GM19397 (cell line): ENCODE measurements at regions not wholly inside any gene's neighbourhood (a gene's known extent, or its start where the extent isn't known, plus 50 kb on each side); places are given as distances from the start of the nearest gene placed in this dataset.

Source experiments
- ATAC-seq: cut with Tn5 transposase; IDR thresholded peaks from one replicate; pipeline ENCODE4 v1.9.1; 2021; ENCODE audit warnings: mild to moderate bottlenecking, moderate library complexity; ENCODE audit not compliant: unreplicated experiment

DNA sequence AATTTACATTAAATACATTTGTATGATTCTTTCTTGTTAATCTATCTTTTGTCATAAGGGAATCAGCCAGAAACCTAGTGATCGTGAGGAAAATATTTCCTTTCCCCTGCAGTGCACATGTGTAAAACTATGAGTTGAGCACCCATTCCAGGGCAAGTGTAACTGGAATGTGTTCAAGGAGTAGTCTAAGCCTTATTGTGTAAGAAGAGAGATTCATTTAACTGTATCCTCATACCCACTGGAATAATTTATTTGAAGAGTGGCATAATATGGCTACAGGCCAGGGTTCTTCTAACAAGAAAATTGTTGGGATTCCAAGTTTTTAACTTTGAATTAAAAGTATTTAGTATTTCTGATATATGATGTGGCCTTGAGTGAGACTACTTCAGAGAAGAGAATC is 1692.7 kb downstream of the EFNA5 start:
- ATAC-seq, result no peak

DNA sequence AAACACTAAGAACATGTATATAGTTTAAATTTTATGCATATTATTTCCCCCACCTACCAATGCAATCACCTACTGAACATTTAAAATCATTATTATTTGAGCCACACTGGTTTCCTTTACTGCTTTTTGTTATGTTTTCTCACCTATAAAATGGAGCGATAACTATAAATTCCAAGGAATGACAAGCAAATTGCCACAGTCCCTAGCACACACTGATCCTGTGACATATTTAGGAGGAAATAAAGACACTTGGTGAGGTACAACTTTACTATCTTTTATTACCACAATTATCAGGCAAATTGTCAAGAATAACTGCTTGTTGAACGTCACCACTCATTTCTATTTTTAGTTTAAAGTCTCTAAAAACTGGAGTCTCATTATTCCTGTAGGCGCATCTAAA is 1693.6 kb downstream of the EFNA5 start:
- ATAC-seq, result no peak

GRCh38 chr5:105970919-105971318 is 1699.8 kb downstream of the EFNA5 start:
- ATAC-seq, result no peak

GRCh38 chr5:105968981-105969380 is 1701.8 kb downstream of the EFNA5 start:
- ATAC-seq, result no peak

DNA sequence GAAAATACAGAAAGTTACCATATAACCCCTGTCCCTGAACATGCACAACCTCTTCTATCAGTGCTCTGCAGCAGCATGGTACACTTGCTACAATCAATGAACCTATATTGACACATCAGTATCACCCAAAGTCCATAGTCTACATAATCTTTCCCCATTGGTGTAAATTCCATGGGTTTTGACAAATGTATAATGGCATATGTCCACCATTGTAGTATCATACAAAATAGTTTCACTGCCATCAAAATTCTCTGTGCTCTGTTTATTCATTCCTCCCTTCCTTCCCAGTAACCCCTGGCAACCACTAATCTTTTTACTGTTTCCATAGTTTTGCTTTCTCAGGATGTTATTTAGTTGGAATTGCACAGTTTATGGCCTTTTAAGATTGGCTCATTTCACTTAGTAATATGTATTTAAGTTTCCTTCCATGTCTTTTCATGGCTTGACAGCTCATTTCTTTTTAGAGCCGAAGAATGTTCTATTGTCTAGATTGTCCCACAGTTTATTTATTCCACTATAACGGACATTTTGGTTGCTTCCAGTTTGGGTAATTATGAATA is 1707.0 kb downstream of the EFNA5 start:
- no peak for ATAC-seq

DNA sequence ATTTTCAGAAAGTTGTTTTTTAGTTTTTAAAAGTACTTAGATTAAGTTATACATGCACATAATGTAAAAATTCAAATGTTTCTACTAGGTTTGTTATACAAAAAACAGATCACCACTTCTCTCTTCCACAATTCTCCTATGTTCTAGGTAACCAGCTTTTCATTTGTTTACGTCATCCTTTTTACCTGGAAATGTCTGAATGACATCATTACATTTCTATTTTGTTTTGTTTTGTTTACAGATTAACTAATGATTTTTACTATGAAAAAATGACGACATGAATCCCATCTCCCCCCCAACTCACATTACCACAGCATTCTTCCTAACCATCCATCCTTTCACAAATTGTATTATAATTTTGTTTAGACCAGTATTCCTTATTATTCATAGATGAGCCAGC is 1709.2 kb downstream of the EFNA5 start:
- ATAC-seq, result no peak

DNA sequence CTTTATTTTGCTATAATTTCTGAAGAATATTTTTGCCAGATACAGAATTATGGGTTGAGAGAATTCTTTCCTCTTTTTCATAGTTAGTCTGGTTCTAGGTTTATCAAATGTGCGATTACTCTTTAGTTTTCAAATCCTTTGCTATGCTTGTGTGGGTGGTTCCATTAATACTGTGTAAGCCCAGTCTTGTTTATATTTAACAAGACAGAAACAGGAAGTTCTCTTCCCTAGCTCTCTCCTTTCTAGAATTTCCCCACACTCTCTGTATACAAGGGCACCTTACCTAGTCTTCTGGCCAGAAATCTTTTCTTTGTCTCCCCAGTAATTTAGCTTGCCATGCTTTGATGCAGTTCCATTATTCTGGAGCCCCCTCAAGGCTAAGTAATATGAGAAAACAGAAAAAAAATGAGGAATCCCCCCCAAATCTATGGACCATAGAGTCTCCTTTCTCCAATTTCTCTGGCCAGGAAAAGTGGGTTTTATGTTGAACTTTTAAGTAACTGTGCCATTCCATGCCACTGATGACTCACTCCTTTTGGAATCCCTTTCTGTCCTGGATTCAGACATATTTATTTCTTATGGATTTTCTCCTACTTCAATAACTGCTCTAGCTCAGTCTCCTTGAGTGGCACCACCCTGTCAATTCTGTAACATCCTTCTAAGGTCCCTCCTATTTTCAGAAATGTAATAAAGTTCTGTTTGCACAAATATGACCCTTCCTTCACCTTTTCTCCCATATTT is 1714.1 kb downstream of the EFNA5 start:
- ATAC-seq, result no peak

DNA sequence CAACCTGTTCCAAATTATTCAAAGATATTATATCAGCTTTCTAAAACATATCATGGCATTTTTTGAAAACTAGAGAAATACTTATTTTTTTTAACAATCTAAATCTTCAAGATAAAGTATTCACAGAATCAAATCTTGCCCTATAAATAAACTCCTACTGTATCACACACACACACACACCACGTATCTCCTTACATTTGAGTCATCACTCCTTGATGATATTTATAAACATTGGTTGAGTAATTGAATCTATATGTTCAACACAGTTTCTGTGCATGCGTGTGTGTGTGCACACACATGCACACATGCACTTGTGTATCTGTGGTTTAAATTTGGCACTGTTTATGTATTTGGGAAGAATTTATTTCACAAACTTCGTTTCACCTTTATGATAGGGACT is 1716.4 kb downstream of the EFNA5 start:
- ATAC-seq, result no peak

GRCh38 chr5:105953616-105954015 is 1717.1 kb downstream of the EFNA5 start:
- ATAC-seq, result no peak

DNA sequence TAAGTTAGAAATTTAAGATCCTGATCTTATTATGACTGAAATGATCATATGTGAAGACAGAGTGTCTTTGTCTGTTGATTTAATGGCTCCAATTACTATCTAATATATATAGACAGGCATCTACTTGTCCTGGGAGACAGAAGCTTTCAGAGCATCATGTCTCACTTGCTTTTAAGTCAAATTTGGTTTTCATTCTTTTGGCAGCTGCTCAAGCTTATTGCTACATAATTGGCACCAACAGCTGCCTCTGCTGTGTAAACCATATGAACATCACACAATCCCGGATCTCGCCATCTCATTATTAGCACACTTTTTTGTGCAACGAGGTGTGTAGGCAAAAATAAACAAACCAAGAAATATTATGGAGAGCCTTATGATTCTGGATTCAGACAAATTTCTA is 1717.9 kb downstream of the EFNA5 start:
- no peak for ATAC-seq

DNA sequence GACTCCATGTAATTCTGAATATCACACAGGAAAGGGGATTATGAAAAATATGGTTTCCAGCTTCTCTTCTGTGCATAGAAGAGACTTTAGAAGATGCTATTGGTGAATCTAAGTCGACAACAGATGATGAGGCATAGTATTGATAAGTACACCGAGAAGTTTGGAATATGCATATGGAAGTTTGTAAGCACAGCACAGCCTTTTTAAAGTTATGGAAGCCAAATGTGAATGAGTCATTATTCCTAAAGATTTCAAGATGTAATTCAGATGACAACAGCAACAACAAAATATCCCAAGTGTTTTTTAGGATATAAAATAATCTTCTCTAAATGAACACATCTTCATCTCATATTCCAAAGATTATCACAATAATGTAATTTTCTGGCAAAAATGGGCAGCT is 1723.3 kb downstream of the EFNA5 start:
- ATAC-seq, result no peak

DNA sequence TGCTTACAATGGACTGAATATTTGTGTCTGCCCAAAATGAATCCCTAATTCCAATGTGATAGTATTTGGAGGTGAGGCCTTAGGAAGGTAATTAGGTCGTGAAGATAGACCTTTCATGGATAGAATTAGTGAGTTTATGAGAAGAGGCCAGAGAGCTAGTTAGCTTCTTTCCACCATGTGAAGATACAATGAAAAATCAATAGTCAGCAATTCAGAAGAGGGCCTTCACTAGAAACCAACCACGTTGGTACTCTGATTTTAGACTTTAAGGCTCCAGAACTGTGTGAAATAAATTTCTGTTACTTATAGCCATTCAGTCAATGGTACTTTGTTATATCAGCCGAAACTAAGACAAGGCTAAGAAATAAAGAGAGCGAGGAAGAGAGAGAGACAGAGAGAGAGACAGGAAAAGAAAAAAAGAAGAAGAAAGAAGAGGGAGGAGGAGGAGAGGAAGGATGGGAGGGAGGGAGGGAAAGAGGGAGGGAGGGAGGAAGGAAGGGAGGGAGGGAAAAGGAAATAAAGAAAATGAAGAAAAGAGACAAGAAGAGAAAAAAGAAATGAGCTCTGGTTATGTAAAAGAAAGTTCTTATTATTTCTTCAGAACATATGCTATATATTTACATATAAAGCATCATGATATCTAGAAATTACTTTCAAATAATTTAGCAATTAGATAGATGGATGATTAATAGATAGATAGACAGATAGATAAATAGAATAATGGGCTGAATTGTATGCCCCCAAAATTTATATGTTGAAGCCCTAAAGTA is 1725.3 kb downstream of the EFNA5 start:
- ATAC-seq, result no peak

GRCh38 chr5:105940181-105940580 is 1730.6 kb downstream of the EFNA5 start:
- no peak for ATAC-seq

DNA sequence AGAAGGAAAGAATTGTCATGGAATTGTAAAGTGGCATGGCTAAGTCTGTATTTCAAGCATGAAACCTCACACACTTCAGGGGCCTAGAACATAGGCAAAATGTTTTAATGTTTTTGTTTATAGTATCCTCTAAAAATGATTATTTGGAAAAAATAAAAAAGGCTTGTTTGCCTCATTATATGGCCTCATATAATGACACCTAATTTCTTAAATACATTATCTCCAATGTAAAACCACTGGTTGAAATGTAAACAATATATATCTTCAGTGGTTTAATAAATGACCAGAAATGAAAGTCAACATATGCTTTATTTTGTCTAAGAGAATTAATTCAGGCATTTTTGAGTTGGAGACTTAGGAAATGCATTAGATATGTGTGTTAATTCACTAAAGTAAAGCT is 1736.6 kb downstream of the EFNA5 start:
- no peak for ATAC-seq

- no peak for ATAC-seq
Measured at GRCh38 chr5:105931881-105932421, 1738.8 kb downstream of the EFNA5 start.

- ATAC-seq, result no peak
Measured at GRCh38 chr5:105929858-105930257, 1740.9 kb downstream of the EFNA5 start.

GRCh38 chr5:105924366-105924765 is 1746.4 kb downstream of the EFNA5 start:
- ATAC-seq, result no peak

DNA sequence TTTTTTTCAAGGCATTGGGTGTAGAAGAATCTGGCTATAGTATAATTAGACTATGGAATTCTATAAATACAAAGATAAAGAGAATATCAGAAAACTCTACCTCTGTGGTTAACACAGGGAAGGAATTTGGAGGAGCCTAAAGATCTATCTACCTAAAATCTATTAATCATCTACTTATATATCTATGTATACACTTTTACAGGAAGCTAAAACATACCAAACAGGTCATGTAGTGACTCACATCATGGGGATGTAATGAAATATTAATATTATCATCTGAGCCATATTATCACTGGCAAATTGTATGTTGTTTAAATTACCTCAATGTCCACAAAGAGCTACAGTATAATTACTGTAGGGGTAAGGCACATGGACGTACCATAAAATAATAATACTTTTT is 1748.2 kb downstream of the EFNA5 start:
- no peak for ATAC-seq

DNA sequence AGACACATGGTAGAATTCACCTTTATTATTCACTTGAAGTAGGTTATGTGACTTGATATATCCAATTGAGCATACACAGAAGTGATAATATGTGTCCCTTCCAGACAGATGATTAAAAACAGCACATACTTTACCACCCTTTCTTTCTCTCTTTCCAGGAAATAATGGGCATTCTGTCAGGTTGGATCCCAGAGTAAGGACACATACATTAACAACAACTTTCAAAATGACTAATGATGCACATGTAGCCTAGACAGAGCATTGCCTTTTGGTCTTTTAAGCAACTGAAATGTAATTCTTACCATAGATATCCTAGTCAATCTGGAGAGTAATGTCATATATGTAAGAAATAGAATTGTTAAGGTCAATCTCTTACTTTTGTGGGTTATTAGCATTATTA is 1748.7 kb downstream of the EFNA5 start:
- ATAC-seq, result no peak

GRCh38 chr5:105917189-105917588 is 1753.5 kb downstream of the EFNA5 start:
- ATAC-seq, result no peak

DNA sequence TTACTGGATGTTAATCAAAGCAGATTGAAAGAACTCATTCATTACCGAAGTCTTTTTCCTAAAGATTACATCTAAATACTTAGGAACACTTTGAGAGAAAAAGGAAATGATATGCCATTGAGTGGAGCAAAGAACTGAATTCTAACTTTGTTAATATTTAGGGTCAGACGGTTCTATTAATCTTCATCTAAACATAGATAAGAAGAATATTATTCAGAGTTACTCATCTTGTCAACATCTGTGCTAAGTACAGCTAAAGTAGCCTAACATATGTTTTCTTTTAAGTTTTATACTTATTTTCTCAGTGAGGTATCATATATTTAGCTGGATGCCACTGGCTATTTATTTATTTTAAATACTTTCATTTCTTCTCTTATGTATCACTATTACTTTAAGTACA is 1763.7 kb downstream of the EFNA5 start:
- no peak for ATAC-seq

GRCh38 chr5:105905392-105905791 is 1765.3 kb downstream of the EFNA5 start:
- no peak for ATAC-seq
